ENCODE measurements at regions not wholly inside any gene's neighbourhood (a gene's known extent, or its start where the extent isn't known, plus 50 kb on each side); places are given as distances from the start of the nearest gene placed in this dataset.

GRCh38 chr12:31219521-31219920, 106.4 kb downstream of the SINHCAF start:
- 83 to 89% methylated on average over 6 to 9 of the region's 9 CpGs for WGBS, 2 donors
- Histone ChIP-seq H3K27ac (no peak overlapping the region), H3K4me3 (no peak overlapping the region), H3K36me3 (no peaks in the 10 kb centered on the region), H3K9me3 (no peaks in the 10 kb centered on the region), H3K4me1 (no peaks in the 10 kb centered on the region), H3K27me3 (no peaks in the 10 kb centered on the region)
- TF ChIP-seq CTCF (IDR thresholded peaks at IDR 0.05) (no peak), POLR2A (IDR thresholded peaks at IDR 0.05) (no peak), POLR2AphosphoS5 (IDR thresholded peaks at IDR 0.05) (no peak), EP300 (IDR thresholded peaks at IDR 0.05) (no peak)
- ATAC-seq (ENCODE audit: low FRiP score in 2 of 2) = no peak
- DNase-seq = peak in 1 of 2 donors; percentile 82

GRCh38 chr12:31220061-31220460, 105.9 kb downstream of the SINHCAF start:
- H3K4me3 ChIP-seq = no peak overlapping the region
- 67 to 73% methylated on average over 7 of the region's 7 CpGs for WGBS, 2 donors
- no peak for ATAC-seq (ENCODE audit: low FRiP score in 2 of 2)

GRCh38 chr12:31220633-31221550, 105.1 kb downstream of the SINHCAF start:
- WGBS, 2 donors = 91 to 97% methylated on average over 6 to 8 of the region's 8 CpGs
- H3K27ac ChIP-seq = no peak overlapping the region
- peak in 1 of 2 donors; percentile 11 for ATAC-seq (ENCODE audit: low FRiP score in 2 of 2)

More at GRCh38 chr12:31220061-31220460, 105.9 kb downstream of the SINHCAF start:
- Histone ChIP-seq H3K27ac (no peak overlapping the region), H3K9me3 (no peaks in the 10 kb centered on the region), H3K36me3 (no peaks in the 10 kb centered on the region), H3K27me3 (no peaks in the 10 kb centered on the region), H3K4me1 (no peaks in the 10 kb centered on the region)
- DNase-seq = no peak
- TF ChIP-seq CTCF (IDR thresholded peaks at IDR 0.05) (no peak), POLR2A (IDR thresholded peaks at IDR 0.05) (no peak), EP300 (IDR thresholded peaks at IDR 0.05) (no peak), POLR2AphosphoS5 (IDR thresholded peaks at IDR 0.05) (no peak)

GRCh38 chr12:31221551-31221945, 104.4 kb downstream of the SINHCAF start:
- WGBS, 2 donors = 65 to 69% methylated on average over 10 of the region's 10 CpGs
- no peak for ATAC-seq (ENCODE audit: low FRiP score in 2 of 2)
- no peaks in the 10 kb centered on the region for H3K27me3 ChIP-seq
- H3K36me3 ChIP-seq = no peaks in the 10 kb centered on the region
- no peak overlapping the region for H3K27ac ChIP-seq
- no peak for TF ChIP-seq CTCF (IDR thresholded peaks at IDR 0.05)
- H3K4me3 ChIP-seq = no peak overlapping the region
- H3K4me1 ChIP-seq = no peaks in the 10 kb centered on the region
- no peaks in the 10 kb centered on the region for H3K9me3 ChIP-seq
- DNase-seq = no peak

More at GRCh38 chr12:31220633-31221550, 105.1 kb downstream of the SINHCAF start:
- Histone ChIP-seq H3K9me3 (no peaks in the 10 kb centered on the region), H3K27me3 (no peaks in the 10 kb centered on the region), H3K36me3 (no peaks in the 10 kb centered on the region), H3K4me3 (no peak overlapping the region), H3K4me1 (no peaks in the 10 kb centered on the region)
- TF ChIP-seq EP300 (IDR thresholded peaks at IDR 0.05) (no peak), POLR2A (IDR thresholded peaks at IDR 0.05) (no peak), CTCF (IDR thresholded peaks at IDR 0.05) (no peak), POLR2AphosphoS5 (IDR thresholded peaks at IDR 0.05) (no peak)
- DNase-seq = no peak

Data from upper lobe of left lung (tissue), 6 donors.